GM13976 (cell line): ENCODE measurements at regions not wholly inside any gene's neighbourhood (a gene's known extent, or its start where the extent isn't known, plus 50 kb on each side); places are given as distances from the start of the nearest gene placed in this dataset.

Experiments used
- DNase-seq: peaks from one replicate; pipeline ENCODE4 v3.0.0; 2012; ENCODE audit warnings: low spot score
- in situ Hi-C: fragments of 300-500 bp; cut with MboI; formaldehyde crosslinking; loops from one replicate; pipeline ENCODE4 v1.12.0; 2022; ENCODE audit warnings: low sequenced_read_pairs, mixed read lengths, inconsistent platforms; ENCODE audit not compliant: unreplicated experiment
- TF ChIP-seq, protein P1 (sequence below): IDR thresholded peaks from 2 replicates; pipeline ENCODE4 v1.5.1; 2012; ENCODE audit warnings: borderline replicate concordance, mild to moderate bottlenecking; ENCODE audit not compliant: insufficient read depth; ENCODE audit errors: extremely low read depth, missing control alignments, control extremely low read depth

DNA sequence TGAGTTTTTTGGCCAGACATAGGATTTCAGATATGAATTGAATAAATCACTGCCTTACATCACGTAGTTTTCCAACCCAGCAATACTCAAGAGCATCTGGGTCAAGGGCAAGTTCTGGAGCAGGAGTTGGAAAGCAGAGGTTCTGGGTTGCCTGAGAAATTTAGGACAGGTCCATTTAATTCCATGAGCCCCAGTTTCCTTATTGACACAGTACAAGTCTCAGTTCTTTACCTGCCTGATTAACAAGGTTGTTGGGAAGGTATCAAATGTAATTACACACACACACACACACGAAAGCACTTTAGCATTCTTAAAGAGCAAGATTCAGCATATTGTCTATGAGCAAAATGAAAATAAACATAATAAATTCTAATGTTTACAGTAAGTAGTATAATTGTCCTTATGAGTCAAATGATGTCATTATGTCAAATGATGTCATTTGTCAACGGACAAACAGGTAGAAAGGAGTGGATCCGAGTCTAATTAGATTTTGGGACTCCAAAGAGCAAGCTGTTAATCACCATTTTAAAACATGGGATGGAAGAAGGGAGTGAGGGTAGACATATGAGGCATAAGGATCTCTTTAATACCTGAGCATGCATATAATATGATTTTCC is 268.4 kb upstream of the ARGLU1 start:
- no peak for DNase-seq
- in situ Hi-C loops, result no loop called here
- TF ChIP-seq, protein P1, sequence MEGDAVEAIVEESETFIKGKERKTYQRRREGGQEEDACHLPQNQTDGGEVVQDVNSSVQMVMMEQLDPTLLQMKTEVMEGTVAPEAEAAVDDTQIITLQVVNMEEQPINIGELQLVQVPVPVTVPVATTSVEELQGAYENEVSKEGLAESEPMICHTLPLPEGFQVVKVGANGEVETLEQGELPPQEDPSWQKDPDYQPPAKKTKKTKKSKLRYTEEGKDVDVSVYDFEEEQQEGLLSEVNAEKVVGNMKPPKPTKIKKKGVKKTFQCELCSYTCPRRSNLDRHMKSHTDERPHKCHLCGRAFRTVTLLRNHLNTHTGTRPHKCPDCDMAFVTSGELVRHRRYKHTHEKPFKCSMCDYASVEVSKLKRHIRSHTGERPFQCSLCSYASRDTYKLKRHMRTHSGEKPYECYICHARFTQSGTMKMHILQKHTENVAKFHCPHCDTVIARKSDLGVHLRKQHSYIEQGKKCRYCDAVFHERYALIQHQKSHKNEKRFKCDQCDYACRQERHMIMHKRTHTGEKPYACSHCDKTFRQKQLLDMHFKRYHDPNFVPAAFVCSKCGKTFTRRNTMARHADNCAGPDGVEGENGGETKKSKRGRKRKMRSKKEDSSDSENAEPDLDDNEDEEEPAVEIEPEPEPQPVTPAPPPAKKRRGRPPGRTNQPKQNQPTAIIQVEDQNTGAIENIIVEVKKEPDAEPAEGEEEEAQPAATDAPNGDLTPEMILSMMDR, result no peak

DNA sequence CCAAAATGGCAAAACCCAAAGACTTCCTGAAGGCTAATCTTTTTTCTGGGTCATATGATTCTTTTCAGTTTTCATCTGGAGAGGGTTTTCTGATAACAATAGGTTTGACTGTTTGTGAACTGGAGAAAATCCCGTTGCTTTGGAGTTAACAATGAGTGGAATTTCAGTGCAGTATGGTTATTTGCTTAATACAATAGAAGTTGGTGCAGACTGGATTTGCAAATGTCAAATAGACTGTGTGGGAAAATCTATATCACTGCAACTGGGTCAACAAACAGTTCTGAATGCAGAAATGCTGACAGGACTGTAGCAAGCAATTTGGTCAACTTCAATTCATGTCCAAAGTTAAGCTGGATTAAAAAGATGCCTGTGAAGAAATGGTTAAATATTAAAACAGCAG is 267.5 kb upstream of the ARGLU1 start:
- TF ChIP-seq, protein P1, result no peak
- no peak for DNase-seq
- in situ Hi-C loops, result no loop called here

- DNase-seq, result no peak
- TF ChIP-seq, protein P1, result no peak
- in situ Hi-C loops, result no loop called here
These were observed 254.0 kb upstream of the ARGLU1 start for GRCh38 chr13:106821979-106822378.

DNA sequence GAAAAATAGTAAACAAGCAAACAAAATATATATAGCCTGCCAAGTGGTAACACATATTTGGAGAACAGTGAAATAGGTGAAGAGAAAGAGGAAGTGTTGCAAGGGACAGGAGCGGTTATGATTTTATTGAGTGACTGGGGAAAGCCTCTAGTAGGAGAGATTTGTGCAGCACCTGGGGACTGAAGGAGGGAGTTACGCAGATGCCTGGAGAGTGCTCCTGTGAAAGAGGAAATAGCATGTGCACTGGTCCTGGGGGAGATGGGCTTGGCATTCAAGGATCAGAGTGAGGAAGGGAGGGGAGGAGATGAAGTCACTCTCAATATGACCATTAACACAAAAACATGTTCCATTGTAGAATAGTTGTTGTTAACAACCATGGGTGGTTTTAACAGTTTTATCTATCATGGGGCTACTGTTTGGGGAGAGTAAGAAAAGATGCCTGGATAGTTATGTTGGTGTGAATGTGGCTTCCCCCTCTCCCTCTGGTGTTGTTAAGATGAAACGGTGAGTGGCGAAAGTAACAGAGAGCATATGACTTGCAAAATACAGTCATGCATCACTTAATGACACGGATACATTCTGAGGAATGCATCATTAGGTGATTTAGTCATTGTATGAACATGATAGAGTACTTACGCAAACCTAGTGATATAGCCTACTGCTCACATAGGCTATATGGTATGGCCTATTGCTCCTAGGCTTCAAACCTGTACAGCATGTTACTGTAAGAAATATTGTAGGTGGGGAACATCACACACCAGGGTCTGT is 251.7 kb upstream of the ARGLU1 start:
- in situ Hi-C loops, result no loop called here
- no peak for DNase-seq
- TF ChIP-seq, protein P1, result no peak

DNA sequence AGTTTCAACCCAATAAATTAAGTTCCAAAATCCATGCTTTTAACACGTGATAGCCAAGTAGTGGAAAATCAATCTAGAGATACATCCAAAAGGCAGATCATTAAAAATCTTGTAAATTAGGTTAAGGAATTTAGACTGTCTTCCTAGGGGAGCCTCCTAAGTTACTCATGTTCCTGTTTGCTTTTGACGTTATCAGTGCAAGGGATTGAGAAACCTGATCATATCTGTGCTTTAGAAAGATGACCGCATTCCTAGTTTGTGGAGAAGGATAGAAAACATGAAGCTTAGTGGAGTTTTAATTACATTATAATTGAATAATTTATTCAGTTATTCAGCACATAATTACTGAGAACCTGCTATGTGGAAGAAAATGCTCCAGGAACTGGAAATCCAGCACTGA is 251.0 kb upstream of the ARGLU1 start:
- DNase-seq, result no peak
- TF ChIP-seq, protein P1, result no peak
- in situ Hi-C loops, result no loop called here

DNA sequence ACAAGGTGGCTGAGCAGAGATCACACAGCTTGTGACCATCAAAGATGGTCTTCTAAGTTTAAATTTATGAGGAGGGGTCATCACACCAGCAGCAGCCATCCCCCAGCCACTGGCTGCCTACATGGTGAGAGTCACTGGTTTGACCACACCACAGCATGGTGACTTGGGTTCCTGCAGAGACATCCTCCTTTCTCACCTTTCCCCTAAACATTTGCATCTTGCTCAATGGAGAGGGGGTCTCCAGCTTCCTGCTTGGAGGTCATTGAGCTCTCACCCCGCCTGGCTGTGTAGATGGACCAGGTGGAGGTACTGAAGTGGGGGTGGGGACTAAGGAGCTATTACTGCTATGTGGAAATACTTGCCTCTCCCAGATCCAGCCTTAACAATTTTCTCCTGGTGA is 247.6 kb upstream of the ARGLU1 start:
- no peak for DNase-seq
- in situ Hi-C loops, result no loop called here
- TF ChIP-seq, protein P1, result no peak
